ENCODE measurements at regions not wholly inside any gene's neighbourhood (a gene's known extent, or its start where the extent isn't known, plus 50 kb on each side); places are given as distances from the start of the nearest gene placed in this dataset.

- TF ChIP-seq, protein P1, sequence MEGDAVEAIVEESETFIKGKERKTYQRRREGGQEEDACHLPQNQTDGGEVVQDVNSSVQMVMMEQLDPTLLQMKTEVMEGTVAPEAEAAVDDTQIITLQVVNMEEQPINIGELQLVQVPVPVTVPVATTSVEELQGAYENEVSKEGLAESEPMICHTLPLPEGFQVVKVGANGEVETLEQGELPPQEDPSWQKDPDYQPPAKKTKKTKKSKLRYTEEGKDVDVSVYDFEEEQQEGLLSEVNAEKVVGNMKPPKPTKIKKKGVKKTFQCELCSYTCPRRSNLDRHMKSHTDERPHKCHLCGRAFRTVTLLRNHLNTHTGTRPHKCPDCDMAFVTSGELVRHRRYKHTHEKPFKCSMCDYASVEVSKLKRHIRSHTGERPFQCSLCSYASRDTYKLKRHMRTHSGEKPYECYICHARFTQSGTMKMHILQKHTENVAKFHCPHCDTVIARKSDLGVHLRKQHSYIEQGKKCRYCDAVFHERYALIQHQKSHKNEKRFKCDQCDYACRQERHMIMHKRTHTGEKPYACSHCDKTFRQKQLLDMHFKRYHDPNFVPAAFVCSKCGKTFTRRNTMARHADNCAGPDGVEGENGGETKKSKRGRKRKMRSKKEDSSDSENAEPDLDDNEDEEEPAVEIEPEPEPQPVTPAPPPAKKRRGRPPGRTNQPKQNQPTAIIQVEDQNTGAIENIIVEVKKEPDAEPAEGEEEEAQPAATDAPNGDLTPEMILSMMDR (IDR thresholded peaks at IDR 0.05), result no peak
- TF ChIP-seq POLR2A (IDR thresholded peaks at IDR 0.05), result no peak
- no peak for TF ChIP-seq EP300 (IDR thresholded peaks at IDR 0.05)
Measured at GRCh38 chr16:73143576-73144422, 95.9 kb upstream of the ZFHX3 start.

All from tibial nerve (tissue), 4 donors.